ENCODE measurements at regions not wholly inside any gene's neighbourhood (a gene's known extent, or its start where the extent isn't known, plus 50 kb on each side); places are given as distances from the start of the nearest gene placed in this dataset.

DNA sequence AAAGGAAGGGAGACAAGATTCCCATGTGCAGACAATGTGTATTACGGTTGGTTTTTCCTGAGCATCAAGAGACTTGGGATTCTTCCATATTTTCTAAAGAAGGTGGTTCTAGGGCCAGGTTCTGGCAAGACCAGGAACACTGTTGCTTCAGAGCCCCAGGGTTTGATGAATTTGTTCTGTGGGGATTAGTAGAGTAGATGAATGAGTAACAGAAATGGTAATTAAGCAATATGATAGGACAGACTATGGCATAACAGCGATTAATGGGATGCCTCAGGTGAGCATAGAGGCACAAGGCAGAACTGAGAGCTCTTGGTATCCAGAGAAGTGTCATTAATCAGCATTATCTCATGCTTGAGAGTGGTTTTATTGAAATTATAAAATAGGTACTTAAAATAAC is 82.8 kb upstream of the PNPT1 start:
- Histone ChIP-seq H3K4me2 (ENCODE audit: insufficient read depth, low read length) (no peak overlapping the region), H3K9me3 (replicated peaks; ENCODE audit: control insufficient read depth, insufficient read depth, low read depth, low read length) (no peaks in the 10 kb centered on the region), H3K36me3 (ENCODE audit: control insufficient read depth, insufficient read depth, low read length) (no peaks in the 10 kb centered on the region), H3K27me3 (ENCODE audit: control insufficient read depth in 2 of 2, insufficient read depth in 2 of 2, low read length in 2 of 2) (peaks cover 0 to 3% of the 10 kb centered on the region in 2 experiments; a peak in 1 of 5 replicates), H3K27ac (ENCODE audit: extremely low read depth, low read depth, low read length) (no peak overlapping the region), H2AFZ (ENCODE audit: low read depth, low read length) (no peak overlapping the region), H3K79me2 (ENCODE audit: control insufficient read depth, insufficient read depth, low read length) (no peaks in the 10 kb centered on the region), H3K9ac (ENCODE audit: insufficient read depth in 1 of 2, low read depth in 2 of 2, low read length in 2 of 2) (no peak overlapping the region), H3K4me3 (no peak overlapping the region), H4K20me1 (replicated peaks; ENCODE audit: control insufficient read depth, insufficient read depth, low read length) (no peaks in the 10 kb centered on the region), H3K4me1 (replicated peaks in 1 of 2; ENCODE audit: control insufficient read depth in 2 of 2, insufficient read depth in 2 of 2, low read length in 2 of 2) (no peaks in the 10 kb centered on the region), H3K9me1 (ENCODE audit: control insufficient read depth, insufficient read depth, low read length) (no peaks in the 10 kb centered on the region)
- intact Hi-C loops (cut with micrococcal nuclease) (no loop called here), in situ Hi-C loops (cut with MboI) (no loop called here)
- FAIRE-seq (no peak), DNase-seq (ENCODE audit: extremely low read depth in 1 of 4, low spot score in 3 of 4) (no peak), ATAC-seq (no peak)
- ChIA-PET CTCF (ENCODE audit: low intra/inter-chr PET ratio) (no interaction called here), POLR2A (no interaction called here)
- TF ChIP-seq MCM7 (IDR thresholded peaks at IDR 0.05), result no peak
- TF ChIP-seq CCAR2 (IDR thresholded peaks at IDR 0.05; ENCODE audit: low read depth, low read length), result no peak
- TF ChIP-seq ELF2 (CRISPR knock-in tag; IDR thresholded peaks at IDR 0.05), result no peak
- TF ChIP-seq RAD51 (IDR thresholded peaks at IDR 0.05; ENCODE audit: borderline replicate concordance, low read depth), result no peak
- no peak for TF ChIP-seq GTF2E2 (tag; IDR thresholded peaks at IDR 0.05)
- TF ChIP-seq MCM3 (IDR thresholded peaks at IDR 0.05), result no peak
- TF ChIP-seq ZSCAN29 (IDR thresholded peaks at IDR 0.05), result no peak
- TF ChIP-seq MCM2 (IDR thresholded peaks at IDR 0.05; ENCODE audit: low read depth), result no peak
- TF ChIP-seq KDM4B (IDR thresholded peaks at IDR 0.05; ENCODE audit: borderline replicate concordance in 2 of 2, low read depth in 1 of 2), result no peak
- no peak for TF ChIP-seq RNF2 (IDR thresholded peaks at IDR 0.05)
- TF ChIP-seq, protein P1, sequence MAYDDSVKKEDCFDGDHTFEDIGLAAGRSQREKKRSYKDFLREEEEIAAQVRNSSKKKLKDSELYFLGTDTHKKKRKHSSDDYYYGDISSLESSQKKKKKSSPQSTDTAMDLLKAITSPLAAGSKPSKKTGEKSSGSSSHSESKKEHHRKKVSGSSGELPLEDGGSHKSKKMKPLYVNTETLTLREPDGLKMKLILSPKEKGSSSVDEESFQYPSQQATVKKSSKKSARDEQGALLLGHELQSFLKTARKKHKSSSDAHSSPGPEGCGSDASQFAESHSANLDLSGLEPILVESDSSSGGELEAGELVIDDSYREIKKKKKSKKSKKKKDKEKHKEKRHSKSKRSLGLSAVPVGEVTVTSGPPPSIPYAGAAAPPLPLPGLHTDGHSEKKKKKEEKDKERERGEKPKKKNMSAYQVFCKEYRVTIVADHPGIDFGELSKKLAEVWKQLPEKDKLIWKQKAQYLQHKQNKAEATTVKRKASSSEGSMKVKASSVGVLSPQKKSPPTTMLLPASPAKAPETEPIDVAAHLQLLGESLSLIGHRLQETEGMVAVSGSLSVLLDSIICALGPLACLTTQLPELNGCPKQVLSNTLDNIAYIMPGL (CRISPR knock-in tag; IDR thresholded peaks at IDR 0.05), result no peak
- no peak for TF ChIP-seq PRMT5 (CRISPR knock-in tag; IDR thresholded peaks at IDR 0.05)
- no peak for TF ChIP-seq CHCHD3 (CRISPR knock-in tag; IDR thresholded peaks at IDR 0.05)
- no peak for TF ChIP-seq NR2C2 (CRISPR knock-in tag; IDR thresholded peaks at IDR 0.05)
- no peak for TF ChIP-seq NR2C2 (tag; IDR thresholded peaks at IDR 0.05)
- TF ChIP-seq, protein P2, sequence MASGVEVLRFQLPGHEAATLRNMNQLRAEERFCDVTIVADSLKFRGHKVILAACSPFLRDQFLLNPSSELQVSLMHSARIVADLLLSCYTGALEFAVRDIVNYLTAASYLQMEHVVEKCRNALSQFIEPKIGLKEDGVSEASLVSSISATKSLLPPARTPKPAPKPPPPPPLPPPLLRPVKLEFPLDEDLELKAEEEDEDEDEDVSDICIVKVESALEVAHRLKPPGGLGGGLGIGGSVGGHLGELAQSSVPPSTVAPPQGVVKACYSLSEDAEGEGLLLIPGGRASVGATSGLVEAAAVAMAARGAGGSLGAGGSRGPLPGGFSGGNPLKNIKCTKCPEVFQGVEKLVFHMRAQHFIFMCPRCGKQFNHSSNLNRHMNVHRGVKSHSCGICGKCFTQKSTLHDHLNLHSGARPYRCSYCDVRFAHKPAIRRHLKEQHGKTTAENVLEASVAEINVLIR (CRISPR knock-in tag; IDR thresholded peaks at IDR 0.05), result no peak
- WGBS (ENCODE audit: insufficient coverage, low coverage, missing lambda C conversion rate), result 3% methylated on average over 2 of the region's 2 CpGs
- BruUV-seq (replicated peaks), result no TSS peak
